ENCODE measurements at regions not wholly inside any gene's neighbourhood (a gene's known extent, or its start where the extent isn't known, plus 50 kb on each side); places are given as distances from the start of the nearest gene placed in this dataset.
"Not testable (repeated sequence)": the region's sequence is repeated elsewhere in the genome, so short reads cannot be mapped to it uniquely, and the experiment has no call there.

DNA sequence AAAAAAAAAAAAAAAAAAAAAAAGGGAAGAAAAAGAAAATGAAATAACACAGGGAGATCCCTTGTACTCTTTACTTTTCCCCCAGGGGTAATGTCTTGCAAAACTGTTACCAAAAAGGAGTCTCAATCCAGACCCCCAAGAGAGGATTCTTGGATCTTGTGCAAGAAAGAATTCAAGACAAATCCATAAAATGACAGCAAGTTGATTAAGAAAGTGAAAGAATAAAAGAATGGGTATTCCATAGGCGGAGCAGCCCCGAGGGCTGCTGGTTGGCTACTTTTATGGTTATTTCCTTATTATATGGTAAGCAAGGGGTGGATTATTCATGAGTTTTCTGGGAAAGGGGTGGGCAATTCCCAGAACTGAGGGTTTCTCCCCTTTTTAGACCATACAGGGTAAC, 604.3 kb upstream of the AMELY start:
- H3K4me3 ChIP-seq = no peak overlapping the region
- TF ChIP-seq, protein P1, sequence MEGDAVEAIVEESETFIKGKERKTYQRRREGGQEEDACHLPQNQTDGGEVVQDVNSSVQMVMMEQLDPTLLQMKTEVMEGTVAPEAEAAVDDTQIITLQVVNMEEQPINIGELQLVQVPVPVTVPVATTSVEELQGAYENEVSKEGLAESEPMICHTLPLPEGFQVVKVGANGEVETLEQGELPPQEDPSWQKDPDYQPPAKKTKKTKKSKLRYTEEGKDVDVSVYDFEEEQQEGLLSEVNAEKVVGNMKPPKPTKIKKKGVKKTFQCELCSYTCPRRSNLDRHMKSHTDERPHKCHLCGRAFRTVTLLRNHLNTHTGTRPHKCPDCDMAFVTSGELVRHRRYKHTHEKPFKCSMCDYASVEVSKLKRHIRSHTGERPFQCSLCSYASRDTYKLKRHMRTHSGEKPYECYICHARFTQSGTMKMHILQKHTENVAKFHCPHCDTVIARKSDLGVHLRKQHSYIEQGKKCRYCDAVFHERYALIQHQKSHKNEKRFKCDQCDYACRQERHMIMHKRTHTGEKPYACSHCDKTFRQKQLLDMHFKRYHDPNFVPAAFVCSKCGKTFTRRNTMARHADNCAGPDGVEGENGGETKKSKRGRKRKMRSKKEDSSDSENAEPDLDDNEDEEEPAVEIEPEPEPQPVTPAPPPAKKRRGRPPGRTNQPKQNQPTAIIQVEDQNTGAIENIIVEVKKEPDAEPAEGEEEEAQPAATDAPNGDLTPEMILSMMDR (IDR thresholded peaks at IDR 0.05) = no peak
- no peak for TF ChIP-seq POLR2A (IDR thresholded peaks at IDR 0.05)
- no peak overlapping the region for H3K27ac ChIP-seq
- no peaks in the 10 kb centered on the region for H3K4me1 ChIP-seq
- no peak for DNase-seq
- no peaks in the 10 kb centered on the region for H3K9me3 ChIP-seq
- no peaks in the 10 kb centered on the region for H3K27me3 ChIP-seq
- H3K36me3 ChIP-seq = no peaks in the 10 kb centered on the region

DNA sequence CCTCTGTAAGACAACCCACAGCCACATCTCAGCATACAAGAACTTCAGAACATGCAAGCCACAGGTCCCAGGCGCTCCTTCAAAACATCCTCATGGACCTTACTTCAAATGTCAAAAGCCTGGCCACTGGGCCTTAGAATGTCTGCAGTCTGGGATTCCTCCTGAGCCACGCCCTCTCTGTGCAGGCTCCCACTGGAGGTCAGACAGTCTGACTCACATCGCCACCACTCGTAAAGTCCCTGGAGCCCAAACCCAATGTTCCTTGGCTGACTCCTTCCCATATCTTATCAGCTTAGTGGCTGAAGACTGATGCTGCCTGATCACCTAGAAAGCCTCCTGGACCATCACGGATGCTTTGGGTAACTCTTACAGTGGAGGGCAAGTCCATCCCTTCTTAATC, 591.3 kb upstream of the AMELY start:
- no peaks in the 10 kb centered on the region for H3K4me1 ChIP-seq
- no peaks in the 10 kb centered on the region for H3K36me3 ChIP-seq
- no peaks in the 10 kb centered on the region for H3K27me3 ChIP-seq
- H3K9me3 ChIP-seq = no peaks in the 10 kb centered on the region
- no peak for DNase-seq
- TF ChIP-seq, protein P1 (IDR thresholded peaks at IDR 0.05) = no peak
- H3K4me3 ChIP-seq = no peak overlapping the region
- H3K27ac ChIP-seq = no peak overlapping the region

DNA sequence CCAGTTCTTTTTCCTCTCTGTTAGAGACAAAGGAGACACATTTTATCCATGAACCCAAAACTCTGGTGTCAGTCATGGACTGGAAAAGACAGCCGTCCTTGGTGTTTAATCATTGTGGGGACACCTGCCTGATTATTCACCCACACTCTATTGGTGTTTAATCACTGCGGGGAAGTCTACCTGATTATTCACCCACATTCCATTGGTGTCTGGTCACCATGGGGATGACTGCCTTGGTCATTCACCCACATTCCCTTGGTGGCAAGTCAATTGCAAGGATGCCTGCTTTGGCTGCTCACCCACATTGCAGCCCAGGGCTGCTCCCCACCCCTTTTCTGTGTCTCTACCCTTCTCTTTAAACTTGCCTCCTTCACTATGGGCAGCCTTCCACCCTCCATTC, 589.7 kb upstream of the AMELY start:
- no peak for DNase-seq
- Histone ChIP-seq H3K36me3 (no peaks in the 10 kb centered on the region), H3K27me3 (no peaks in the 10 kb centered on the region), H3K4me3 (no peak overlapping the region), H3K9me3 (no peaks in the 10 kb centered on the region), H3K4me1 (no peaks in the 10 kb centered on the region), H3K27ac (no peak overlapping the region)
- no peak for TF ChIP-seq POLR2A (IDR thresholded peaks at IDR 0.05)
- TF ChIP-seq, protein P1 (IDR thresholded peaks at IDR 0.05) = no peak

DNA sequence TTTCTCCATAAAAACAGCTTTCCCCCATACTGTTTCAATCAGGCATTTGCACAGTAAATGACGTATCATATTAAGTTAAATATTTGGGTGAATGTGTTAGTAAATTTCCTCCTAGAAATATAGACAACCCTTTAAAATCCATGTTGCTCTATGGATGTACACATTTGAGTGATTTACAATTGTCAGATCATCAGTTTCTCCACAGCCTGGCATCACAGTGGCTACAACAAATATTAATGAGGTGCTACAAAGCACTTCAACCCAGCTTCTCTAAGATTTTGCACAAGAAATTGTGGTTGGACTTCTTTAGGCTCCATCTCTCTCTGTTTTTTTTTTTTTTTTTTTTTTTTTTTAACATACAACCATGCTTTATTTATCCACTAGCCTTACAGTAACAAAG, 584.4 kb upstream of the AMELY start:
- no peak for TF ChIP-seq POLR2A (IDR thresholded peaks at IDR 0.05)
- TF ChIP-seq, protein P1 (IDR thresholded peaks at IDR 0.05) = no peak
- no peaks in the 10 kb centered on the region for H3K9me3 ChIP-seq
- no peak overlapping the region for H3K27ac ChIP-seq
- H3K36me3 ChIP-seq = no peaks in the 10 kb centered on the region
- H3K4me3 ChIP-seq = no peak overlapping the region
- H3K27me3 ChIP-seq = no peaks in the 10 kb centered on the region
- no peaks in the 10 kb centered on the region for H3K4me1 ChIP-seq
- no peak for DNase-seq

DNA sequence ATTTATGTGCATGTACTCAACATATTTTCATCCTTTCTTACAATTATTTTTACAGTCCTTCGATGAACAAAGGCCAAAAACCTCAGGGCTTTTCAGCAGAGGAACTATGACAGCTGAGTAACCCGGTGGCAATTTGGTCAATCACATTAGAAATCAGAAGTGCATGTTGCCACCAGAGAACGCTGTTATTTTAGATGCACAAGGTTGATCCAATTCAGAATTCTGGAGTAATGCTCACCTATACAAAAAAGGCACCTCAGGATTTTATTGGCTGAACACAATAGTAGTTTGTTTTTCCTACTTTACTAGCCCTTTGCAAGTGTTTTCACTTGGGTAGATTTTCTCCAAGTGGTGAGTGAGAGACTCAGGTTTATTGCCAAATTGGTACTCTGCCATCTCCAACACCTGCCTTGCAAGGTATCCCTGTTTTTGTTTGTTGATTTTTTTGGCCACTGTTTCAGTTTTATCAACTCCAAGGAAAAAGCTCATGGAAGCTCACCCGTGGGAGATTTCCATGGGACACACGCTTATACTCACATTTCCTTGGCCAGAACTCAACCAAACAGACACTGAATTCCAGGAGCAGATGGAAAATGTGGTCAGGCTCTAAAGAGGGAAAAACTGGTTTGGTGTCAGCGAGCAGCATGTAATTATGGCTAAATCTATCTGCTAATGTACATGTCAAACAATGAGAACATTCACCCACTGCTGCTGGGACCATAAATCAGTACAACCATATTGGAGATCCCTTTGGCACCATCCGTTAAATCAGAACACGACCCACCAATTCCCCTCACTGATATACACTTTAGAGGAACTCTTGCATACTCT, 573.1 kb upstream of the AMELY start:
- not testable (repeated sequence) for H3K27ac ChIP-seq, H3K27me3 ChIP-seq, H3K36me3 ChIP-seq, DNase-seq, H3K4me3 ChIP-seq, H3K4me1 ChIP-seq, H3K9me3 ChIP-seq

DNA sequence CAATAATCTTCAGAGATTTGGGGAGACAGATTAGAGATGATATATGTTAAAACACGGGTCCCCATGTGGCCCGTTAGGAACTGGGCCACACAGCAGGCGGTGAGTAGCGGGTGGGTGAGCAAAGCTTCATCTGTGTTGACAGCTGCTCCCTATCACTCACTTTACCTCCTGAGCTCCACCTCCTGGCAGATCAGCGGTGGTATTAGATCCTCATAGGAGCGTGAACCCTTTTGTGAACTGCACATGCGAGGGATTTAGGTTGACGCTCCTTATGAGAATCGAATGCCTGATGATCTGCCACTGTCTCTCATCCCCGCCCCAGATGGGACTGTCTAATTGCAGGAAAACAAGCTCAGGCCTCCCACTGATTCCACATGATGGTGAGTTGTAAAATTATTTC, 560.4 kb upstream of the AMELY start:
- Histone ChIP-seq H3K27me3 (no peaks in the 10 kb centered on the region), H3K9me3 (no peaks in the 10 kb centered on the region), H3K27ac (no peak overlapping the region), H3K4me1 (no peaks in the 10 kb centered on the region), H3K4me3 (no peak overlapping the region), H3K36me3 (no peaks in the 10 kb centered on the region)
- no peak for TF ChIP-seq POLR2A (IDR thresholded peaks at IDR 0.05)
- TF ChIP-seq, protein P1 (IDR thresholded peaks at IDR 0.05) = no peak
- no peak for DNase-seq
